SK-MEL-5 (cell line): ENCODE measurements at regions not wholly inside any gene's neighbourhood (a gene's known extent, or its start where the extent isn't known, plus 50 kb on each side); places are given as distances from the start of the nearest gene placed in this dataset.

Experiments used
- DNase-seq: peaks from one replicate; pipeline ENCODE4 v3.0.0-alpha.2; 2016; ENCODE audit warnings: low read depth, low spot score
- in situ Hi-C: cut with HindIII; loops from 2 replicates; pipeline ENCODE4 v1.10.0; 2016; ENCODE audit warnings: low sequenced_read_pairs, high pct_unique_total_duplicates, low pct_unique_long_range_greater_than_20kb

DNA sequence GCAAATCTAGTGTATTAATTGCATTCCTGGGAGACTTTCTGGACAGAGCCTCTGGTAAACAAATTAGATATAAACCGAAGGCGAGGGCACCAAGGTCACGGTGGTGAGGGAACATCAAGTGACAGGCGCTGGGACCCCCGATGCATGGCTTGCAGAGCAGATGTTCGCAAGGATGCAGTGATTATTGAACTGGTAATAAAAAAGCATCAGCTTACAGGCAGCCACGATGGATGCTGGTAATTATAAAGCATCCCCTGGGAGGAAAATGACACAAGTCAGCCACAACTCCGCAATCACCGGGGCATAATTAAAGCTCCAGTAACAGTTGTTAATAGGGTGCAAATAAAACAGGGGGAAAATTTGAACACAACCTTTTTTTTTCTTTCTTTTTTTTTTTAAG lies 231.1 kb upstream of the DPH6 start:
- DNase-seq, result no peak
- in situ Hi-C loops, result no loop called here

DNA sequence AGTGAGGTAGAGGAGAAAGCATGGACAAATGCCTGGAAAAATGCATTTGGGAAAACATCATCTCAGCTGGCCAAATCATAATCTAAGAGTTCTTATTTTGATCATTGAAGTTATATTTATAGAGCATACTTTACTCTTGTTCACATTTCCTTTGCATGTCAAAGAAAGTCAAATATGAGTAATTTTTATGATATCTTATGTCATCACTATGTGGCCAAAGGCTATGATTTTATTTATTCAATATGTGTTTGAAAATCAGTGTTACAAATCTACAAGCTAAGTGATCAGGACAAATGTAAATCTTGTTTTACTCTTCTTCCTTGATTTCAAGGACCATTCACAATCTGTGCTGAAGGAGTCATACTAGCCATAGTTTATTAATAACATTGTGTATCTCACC lies 237.2 kb upstream of the DPH6 start:
- in situ Hi-C loops, result no loop called here

GRCh38 chr15:35784745-35785144 lies 238.8 kb upstream of the DPH6 start:
- in situ Hi-C loops, result no loop called here
- no peak for DNase-seq

More for the DNA sequence above, 237.2 kb upstream of the DPH6 start:
- no peak for DNase-seq

- in situ Hi-C loops, result no loop called here
- DNase-seq, result no peak
Observed at GRCh38 chr15:35810007-35810406, 264.0 kb upstream of the DPH6 start.

DNA sequence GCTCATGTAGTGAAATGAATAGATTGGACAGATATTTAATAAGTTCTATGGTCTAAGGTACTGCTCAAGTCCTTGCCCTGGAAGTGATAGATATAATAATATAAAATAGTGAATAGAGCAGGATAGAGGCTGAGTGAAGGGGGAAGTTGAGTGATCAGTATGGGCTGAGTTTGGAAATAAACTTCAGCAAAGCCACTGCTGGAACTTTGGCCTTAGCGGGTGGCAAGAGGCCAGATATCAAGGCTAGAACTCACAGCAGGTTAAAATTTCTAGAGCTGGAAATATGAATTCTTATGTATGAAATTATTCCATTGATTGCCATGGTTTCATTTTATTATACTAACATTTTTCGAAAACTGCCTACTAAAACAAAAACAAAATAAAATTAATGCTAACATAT lies 267.6 kb upstream of the DPH6 start:
- in situ Hi-C loops, result no loop called here
- DNase-seq, result no peak

DNA sequence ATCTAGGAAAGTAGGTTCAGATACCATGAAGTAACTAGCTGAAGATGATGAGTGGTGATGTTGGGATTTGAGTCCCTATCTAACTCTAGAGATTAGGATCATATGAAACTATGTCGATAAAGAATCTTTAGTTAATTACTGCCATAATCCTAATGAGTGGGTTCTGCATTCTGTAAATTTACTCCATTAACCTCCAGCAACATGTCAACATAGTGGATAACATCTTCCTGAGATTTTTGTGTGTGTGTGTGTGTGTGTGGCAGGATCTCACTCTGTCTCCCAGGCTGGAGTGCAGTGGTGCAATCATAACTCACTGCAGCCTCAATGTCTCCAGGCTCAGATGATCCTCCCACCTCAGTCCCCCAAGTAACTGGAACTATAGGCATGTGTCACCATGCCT lies 272.9 kb upstream of the DPH6 start:
- in situ Hi-C loops, result no loop called here

DNA sequence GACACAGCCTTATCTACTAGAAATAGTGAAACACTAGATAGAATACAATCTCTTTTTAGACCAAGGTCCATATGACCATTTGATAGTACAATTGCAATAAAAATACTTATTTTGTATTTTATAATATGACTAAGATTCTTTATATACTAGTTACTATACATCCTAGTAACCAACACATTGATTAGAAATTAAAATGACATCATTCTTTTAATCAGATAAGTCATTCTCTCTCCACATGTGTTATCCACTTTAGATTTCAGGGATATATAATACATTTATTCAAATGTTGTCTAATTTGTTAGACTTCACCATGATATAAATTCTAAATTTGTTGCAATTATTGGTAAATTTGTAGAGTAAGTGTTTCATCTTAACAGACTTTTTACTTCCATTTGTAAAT lies 276.2 kb upstream of the DPH6 start:
- in situ Hi-C loops, result no loop called here
- no peak for DNase-seq

More for the DNA sequence above, 272.9 kb upstream of the DPH6 start:
- no peak for DNase-seq

DNA sequence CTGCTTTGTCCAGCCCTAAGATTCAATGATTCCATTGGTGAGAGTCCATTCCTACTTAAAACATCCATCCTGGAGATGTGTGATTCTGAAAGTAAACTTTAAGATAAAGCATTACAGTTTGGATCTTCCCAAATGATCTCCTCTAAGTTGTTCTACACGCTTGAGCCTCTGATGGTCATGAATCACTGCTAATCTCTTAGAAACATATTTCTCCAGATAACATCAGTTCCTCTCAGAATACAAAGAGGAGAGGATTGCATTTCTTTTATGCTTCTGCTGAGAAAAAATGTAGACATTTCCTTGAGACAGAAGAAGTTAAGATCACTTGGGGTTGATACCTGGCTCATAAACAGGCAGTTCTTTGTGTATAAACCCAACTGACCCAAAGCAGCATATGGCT lies 281.2 kb upstream of the DPH6 start:
- DNase-seq, result no peak
- in situ Hi-C loops, result no loop called here

DNA sequence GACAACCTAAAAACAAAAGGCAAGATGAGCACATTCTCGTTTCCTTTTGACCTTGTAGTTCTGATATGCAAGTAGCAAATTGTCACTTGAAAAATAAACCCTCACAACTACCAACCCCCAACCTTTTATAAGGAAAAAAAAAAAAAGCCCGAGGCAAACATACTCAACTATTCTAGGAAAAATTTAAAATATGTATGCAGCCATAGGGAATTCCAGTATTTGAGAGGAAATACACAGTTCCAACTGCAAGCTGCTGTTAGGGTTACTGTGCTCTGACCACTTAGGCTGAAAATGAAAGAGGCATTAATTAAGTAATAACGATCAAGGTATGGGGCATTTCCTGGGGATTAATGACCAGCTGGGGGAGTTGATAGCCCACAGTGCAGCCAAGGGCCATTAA lies 281.9 kb upstream of the DPH6 start:
- no peak for DNase-seq
- in situ Hi-C loops, result no loop called here

- in situ Hi-C loops, result no loop called here
- DNase-seq, result no peak
Observed at GRCh38 chr15:35833581-35833980, 287.6 kb upstream of the DPH6 start.

GRCh38 chr15:35834216-35834830 lies 288.4 kb upstream of the DPH6 start:
- in situ Hi-C loops, result no loop called here
- no peak for DNase-seq

GRCh38 chr15:35834866-35835265 lies 288.9 kb upstream of the DPH6 start:
- DNase-seq, result no peak
- in situ Hi-C loops, result no loop called here

- in situ Hi-C loops, result no loop called here
Observed at GRCh38 chr15:35838424-35839111, 292.6 kb upstream of the DPH6 start.

DNA sequence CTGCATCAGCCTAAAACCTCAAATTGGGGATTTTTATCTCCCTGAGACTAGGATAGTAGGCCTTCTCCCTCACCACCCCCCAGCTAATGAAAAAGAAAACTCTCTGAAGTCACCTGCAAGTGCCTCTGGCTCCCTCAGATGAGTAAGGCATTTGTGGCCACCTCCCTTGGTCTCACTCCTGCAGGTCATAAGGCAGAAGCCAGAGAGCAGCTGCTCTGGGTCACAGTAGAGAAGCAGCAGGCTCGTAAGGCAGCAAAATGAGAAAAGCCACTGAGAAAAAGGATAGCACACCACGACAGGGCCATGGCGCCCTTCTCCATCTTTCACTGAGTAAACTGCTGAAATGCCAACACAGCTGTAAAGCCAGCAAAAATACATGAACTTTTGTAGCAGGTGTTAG lies 296.7 kb upstream of the DPH6 start:
- in situ Hi-C loops, result no loop called here
- DNase-seq, result no peak

More at GRCh38 chr15:35838424-35839111, 292.6 kb upstream of the DPH6 start:
- DNase-seq, result no peak

DNA sequence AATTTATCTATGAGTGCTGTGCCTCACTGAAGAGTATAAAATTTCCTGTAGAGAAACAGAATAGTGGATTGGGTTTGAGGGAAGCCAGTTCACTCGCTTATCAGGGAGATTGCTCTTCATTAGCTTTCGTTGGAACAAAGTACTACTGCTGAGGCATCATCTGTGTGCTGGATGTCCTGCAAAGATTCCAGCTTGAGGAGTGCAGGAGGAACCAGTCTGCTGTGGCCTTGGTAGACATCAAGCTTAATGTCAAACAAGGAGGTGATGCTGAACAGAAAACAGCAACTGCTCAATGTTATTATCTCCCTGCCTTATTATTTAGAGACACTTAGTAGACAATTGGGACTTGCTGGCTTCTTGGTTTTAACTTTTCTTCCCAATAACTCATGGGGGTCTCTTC lies 297.5 kb upstream of the DPH6 start:
- in situ Hi-C loops, result no loop called here
- no peak for DNase-seq

- in situ Hi-C loops, result no loop called here
- peak; percentile 21 for DNase-seq
Observed at GRCh38 chr15:35850284-35850683, 304.3 kb upstream of the DPH6 start.

DNA sequence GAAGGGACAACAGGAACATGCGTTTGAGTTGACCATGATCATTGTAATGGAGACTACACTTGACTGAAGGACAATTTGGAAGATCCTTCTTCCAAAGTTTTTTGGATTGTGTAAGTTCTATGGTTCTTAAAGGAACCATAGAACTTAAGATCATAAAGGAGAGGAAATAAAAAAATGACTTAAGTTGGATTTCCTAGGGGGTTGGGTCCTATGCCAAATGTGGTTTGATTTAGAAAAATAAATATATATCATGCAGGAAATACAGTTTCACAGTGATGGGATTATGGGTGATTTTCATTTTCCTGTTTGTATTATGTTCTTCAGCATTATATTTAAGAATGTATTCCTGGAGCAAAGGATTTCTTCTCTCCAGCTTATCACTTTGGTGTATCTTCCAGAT lies 305.5 kb upstream of the DPH6 start:
- DNase-seq, result no peak
- in situ Hi-C loops, result no loop called here

DNA sequence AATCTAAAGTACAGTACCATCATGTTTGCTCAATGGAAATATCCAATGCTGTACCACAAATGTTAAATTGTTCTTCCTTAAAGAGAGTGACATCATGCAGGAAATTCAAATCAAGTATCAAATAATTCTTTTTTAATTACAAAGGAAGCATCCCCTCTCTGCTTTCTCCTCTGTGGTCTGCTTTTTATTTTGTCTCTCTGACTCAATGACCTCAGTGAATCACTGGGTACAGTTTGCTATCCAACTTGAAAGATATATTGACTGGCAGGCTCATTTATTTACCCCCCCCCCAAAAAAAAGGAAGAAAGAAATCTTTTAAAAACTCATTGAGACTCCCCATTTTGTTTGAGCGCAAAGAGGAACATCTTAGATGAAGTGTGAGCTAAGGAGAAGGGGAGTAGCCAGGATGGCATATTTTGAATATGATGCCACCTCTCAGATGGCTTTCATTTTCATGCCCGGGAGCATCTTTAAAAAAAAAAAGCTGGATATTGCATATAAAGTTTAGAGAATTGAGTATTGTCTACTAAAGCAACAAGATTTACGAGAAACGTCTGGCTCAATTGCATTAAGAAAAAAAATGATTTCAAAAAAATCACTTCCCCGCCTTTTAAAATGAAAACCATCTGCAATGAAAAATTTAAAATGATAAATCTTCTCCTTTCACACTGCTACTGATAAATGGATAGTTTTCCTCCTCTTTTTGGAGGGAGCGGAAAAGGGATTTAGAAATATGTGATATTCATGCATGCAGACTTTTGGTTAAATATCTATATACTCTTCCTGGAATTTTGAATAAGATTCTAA lies 307.1 kb upstream of the DPH6 start:
- in situ Hi-C loops, result no loop called here
- no peak for DNase-seq

DNA sequence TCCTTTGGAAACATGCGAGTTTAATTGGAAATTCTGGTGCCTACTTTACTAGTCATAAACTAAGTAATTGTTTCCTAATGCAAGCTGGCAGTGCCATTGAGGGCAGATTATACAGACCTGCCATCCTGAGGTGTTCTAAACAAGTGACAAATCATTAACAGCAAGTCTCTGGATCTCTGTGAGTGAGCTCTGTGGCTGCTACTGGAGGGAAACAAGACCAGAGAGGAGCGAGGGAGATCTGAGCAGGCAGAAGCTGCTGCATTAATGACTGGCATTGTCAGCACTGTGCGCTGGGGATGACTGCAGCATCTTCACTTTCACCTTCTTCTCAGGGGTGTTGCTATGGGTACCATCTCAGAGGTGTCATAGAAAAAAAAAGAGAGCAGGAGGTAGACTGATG lies 308.4 kb upstream of the DPH6 start:
- DNase-seq, result no peak
- in situ Hi-C loops, result no loop called here
